HepG2 (cell line): ENCODE measurements at regions not wholly inside any gene's neighbourhood (a gene's known extent, or its start where the extent isn't known, plus 50 kb on each side); places are given as distances from the start of the nearest gene placed in this dataset.

Experiments
- ATAC-seq: fragments of 200-7000 bp; cut with Tn5 transposase; 3 replicates; pipeline ENCODE4 v1.9.1; 2020; ENCODE audit warnings: mild to moderate bottlenecking, moderate library complexity
- BruUV-seq: library from RNA; stranded (reverse); fragments of 400-500 nt; replicated peaks from 2 replicates; lab custom pipeline; 2021; lab: Mats Ljungman, UMichigan
- CTCF ChIA-PET: fragments of 300-600 bp; formaldehyde crosslinking; extraction: SDS; loops from one replicate; lab custom pipeline; 2021; ENCODE audit warnings: low total read pairs, inconsistent platforms, low intra/inter-chr PET ratio; lab: Yijun Ruan, JAX
- POLR2A ChIA-PET: fragments of 350-600 bp; sonication (Branson Sonifier 250); formaldehyde crosslinking; loops from one replicate; lab custom pipeline; 2020; ENCODE audit warnings: antibody characterized with exemption, inconsistent platforms; lab: Yijun Ruan, JAX
- DNase-seq: peaks from one replicate; pipeline ENCODE4 v3.0.0-alpha.2; 2015; ENCODE audit warnings: low spot score
- FAIRE-seq: peaks from 3 replicates; lab custom pipeline; 2011; peaks lifted over from hg19 to GRCh38; lab: Jason Lieb, UNC
- H2AFZ ChIP-seq: one replicate; pipeline ENCODE4 v1.6.1; 2011; ENCODE audit warnings: low read length, inconsistent platforms
- H3K27ac ChIP-seq: fragments of 300-600 bp; 3 replicates; pipeline ENCODE4 v1.8.0; 2011; ENCODE audit warnings: mixed run types, mild to moderate bottlenecking, mixed read lengths, low read length, inconsistent platforms; ENCODE audit not compliant: insufficient read depth; ENCODE audit errors: extremely low read length
- H3K27me3 ChIP-seq, 2 experiments: fragments of 200-600 bp in 1 of 2; 2 replicates in 1 of 2; 3 replicates in 1 of 2; pipeline versions ENCODE4 v1.6.0 to v1.8.0; 2011; ENCODE audit warnings: low read length in 2 of 2, mild to moderate bottlenecking in 2 of 2, moderate library complexity in 2 of 2, inconsistent platforms in 1 of 2; ENCODE audit not compliant: insufficient read depth in 2 of 2, control insufficient read depth in 1 of 2
- H3K36me3 ChIP-seq, 2 experiments: fragments of 200-600 bp in 1 of 2; replicated peaks in 1 of 2; 2 replicates in 1 of 2; 3 replicates in 1 of 2; pipeline versions ENCODE4 v1.5.1 to v1.8.0; 2011; ENCODE audit warnings: low read length in 2 of 2, inconsistent platforms in 1 of 2; ENCODE audit not compliant: insufficient read depth in 2 of 2, control insufficient read depth in 1 of 2
- H3K4me1 ChIP-seq: 2 replicates; pipeline ENCODE4 v1.5.1; 2012; ENCODE audit warnings: low read length, inconsistent platforms; ENCODE audit not compliant: insufficient read depth
- H3K4me2 ChIP-seq: 2 replicates; pipeline ENCODE4 v1.6.0; 2011; ENCODE audit warnings: low read depth, low read length, inconsistent platforms
- H3K4me3 ChIP-seq, 3 experiments: fragments of 200-600 bp in 1 of 3; sonication (generic), shearing (Covaris generic) in 1 of 3; replicated peaks in 1 of 3; 2 replicates each; pipeline ENCODE4 v1.5.1; 2011 to 2016; ENCODE audit warnings: low read length in 3 of 3, inconsistent platforms in 2 of 3, low read depth in 2 of 3, mild to moderate bottlenecking in 2 of 3, control low read depth in 1 of 3, mixed read lengths in 1 of 3; ENCODE audit not compliant: insufficient read depth in 1 of 3
- H3K79me2 ChIP-seq: one replicate; pipeline ENCODE4 v1.6.1; 2011; ENCODE audit warnings: low read length, inconsistent platforms; ENCODE audit not compliant: insufficient read depth
- H3K9ac ChIP-seq: 2 replicates; pipeline ENCODE4 v1.6.0; 2011; ENCODE audit warnings: mild to moderate bottlenecking, low read depth, low read length, inconsistent platforms; ENCODE audit not compliant: insufficient read depth
- H3K9me3 ChIP-seq: 2 replicates; pipeline ENCODE4 v1.5.1; 2012; ENCODE audit warnings: mild to moderate bottlenecking, low read length
- H4K20me1 ChIP-seq: 2 replicates; pipeline ENCODE4 v1.6.0; 2011; ENCODE audit warnings: inconsistent platforms, mild to moderate bottlenecking, low read length, moderate library complexity; ENCODE audit not compliant: insufficient read depth
- ARNT ChIP-seq: fragments of 450-650 bp; IDR thresholded peaks from 2 replicates; pipeline ENCODE4 v1.6.1; 2017
- CCDC6 ChIP-seq: sonication (generic); formaldehyde crosslinking; IDR thresholded peaks from 2 replicates; pipeline ENCODE4 v1.8.1; 2022; ENCODE audit warnings: mild to moderate bottlenecking, missing genetic modification reagents, moderate library complexity
- MATR3 ChIP-seq: sonication (generic); formaldehyde crosslinking; IDR thresholded peaks from 2 replicates; pipeline ENCODE4 v1.4.0; 2020; ENCODE audit warnings: missing genetic modification reagents
- MBD4 ChIP-seq: IDR thresholded peaks from 2 replicates; pipeline ENCODE4 v1.6.1; 2012; ENCODE audit warnings: low read length, inconsistent platforms, borderline replicate concordance
- MEF2D ChIP-seq: sonication (generic); formaldehyde crosslinking; IDR thresholded peaks from 2 replicates; pipeline ENCODE4 v1.5.1; 2020; ENCODE audit warnings: mild to moderate bottlenecking, missing genetic modification reagents
- NCOA1 ChIP-seq: sonication (generic); formaldehyde crosslinking; IDR thresholded peaks from 2 replicates; pipeline ENCODE4 v1.9.0; 2021; ENCODE audit warnings: missing genetic modification reagents
- NFYC ChIP-seq: IDR thresholded peaks from 2 replicates; pipeline ENCODE4 v1.6.1; 2016; ENCODE audit warnings: missing genetic modification reagents, missing compliant biosample characterization
- NONO ChIP-seq, 2 experiments: fragments of 450-650 bp in 1 of 2; sonication (generic) in 1 of 2; formaldehyde crosslinking in 1 of 2; IDR thresholded peaks in 1 of 2; conservative IDR thresholded peaks in 1 of 2; 2 replicates each; pipeline versions ENCODE4 v1.6.1 to v1.8.0; 2017 to 2022; ENCODE audit warnings: mild to moderate bottlenecking in 1 of 2, missing genetic modification reagents in 1 of 2, moderate library complexity in 1 of 2
- NRL ChIP-seq: sonication (generic); formaldehyde crosslinking; IDR thresholded peaks from 2 replicates; pipeline ENCODE4 v1.5.0; 2020; ENCODE audit warnings: missing genetic modification reagents, mild to moderate bottlenecking, moderate library complexity, borderline replicate concordance
- RCOR2 ChIP-seq: IDR thresholded peaks from 2 replicates; pipeline ENCODE4 v1.6.1; 2016; ENCODE audit warnings: missing biosample characterization, missing genetic modification reagents
- SRSF4 ChIP-seq: fragments of 200-400 bp; formaldehyde crosslinking; IDR thresholded peaks from one replicate; pipeline ENCODE4 v1.6.1; 2018; ENCODE audit warnings: mild to moderate bottlenecking, low read depth, low read length, moderate library complexity; ENCODE audit not compliant: poor library complexity, severe bottlenecking
- TEAD2 ChIP-seq: sonication (generic); formaldehyde crosslinking; IDR thresholded peaks from 2 replicates; pipeline ENCODE4 v1.9.0; 2021; ENCODE audit warnings: missing genetic modification reagents
- XBP1 ChIP-seq: sonication (generic); formaldehyde crosslinking; IDR thresholded peaks from 2 replicates; pipeline ENCODE4 v1.5.0; 2020; ENCODE audit warnings: missing genetic modification reagents
- ZMYM4 ChIP-seq: sonication (generic); formaldehyde crosslinking; IDR thresholded peaks from 2 replicates; pipeline ENCODE4 v1.8.1; 2023; ENCODE audit warnings: mild to moderate bottlenecking, missing genetic modification reagents
- ZNF20 ChIP-seq: sonication (generic); formaldehyde crosslinking; IDR thresholded peaks from 2 replicates; pipeline ENCODE4 v1.4.0; 2020; ENCODE audit warnings: mild to moderate bottlenecking, moderate library complexity, missing genetic modification reagents
- ZNF614 ChIP-seq: IDR thresholded peaks from 2 replicates; pipeline ENCODE4 v1.6.1; 2018; ENCODE audit warnings: missing biosample characterization, missing genetic modification reagents, inconsistent platforms, borderline replicate concordance
- WGBS: methylation state at CpG from one replicate; pipeline ENCODE4 v1.1.6; 2017; ENCODE audit warnings: low lambda C conversion rate; 5-methylcytosine and 5-hydroxymethylcytosine counted together
- in situ Hi-C: cut with HindIII; loops from 2 replicates; pipeline ENCODE4 v1.10.0; 2017; ENCODE audit warnings: low pct_unique_long_range_greater_than_20kb; ENCODE audit not compliant: extremely low pct_ligation_motif_present
- intact Hi-C: fragments of 100-400 bp; cut with micrococcal nuclease; formaldehyde crosslinking; loops from one replicate; pipeline ENCODE4 v1.10.0; 2022; ENCODE audit not compliant: unreplicated experiment
- TF ChIP-seq, protein P1 (sequence below): sonication (generic); formaldehyde crosslinking; IDR thresholded peaks from 2 replicates; pipeline ENCODE4 v1.4.0; 2020; ENCODE audit warnings: missing genetic modification reagents
- TF ChIP-seq, protein P2 (sequence below): fragments of 450-650 bp; IDR thresholded peaks from 2 replicates; pipeline ENCODE4 v1.6.1; 2016
- TF ChIP-seq, protein P3 (sequence below): sonication (generic); formaldehyde crosslinking; IDR thresholded peaks from 2 replicates; pipeline ENCODE4 v1.8.0; 2022; ENCODE audit warnings: mild to moderate bottlenecking, missing genetic modification reagents

DNA sequence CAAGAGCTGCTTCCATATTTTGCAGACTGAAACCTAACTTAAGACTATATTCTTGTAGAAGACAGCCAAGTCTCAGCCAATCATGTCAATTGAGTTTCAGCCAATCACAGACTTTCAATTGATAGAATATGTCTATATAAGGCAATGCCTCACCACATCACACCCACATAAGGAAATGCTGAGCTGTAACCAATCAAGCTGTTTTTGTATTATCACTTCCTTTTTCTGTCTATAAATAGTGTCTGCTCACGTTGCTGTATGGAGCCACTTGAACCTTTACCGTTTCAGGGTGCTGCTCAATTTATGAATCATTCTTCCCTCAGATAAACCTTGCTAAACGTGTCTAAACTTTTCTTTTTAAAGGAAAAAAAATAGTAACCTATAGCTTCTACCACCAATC is 1554.4 kb upstream of the LRRTM1 start:
- Histone ChIP-seq H3K36me3 (no peaks in the 10 kb centered on the region), H3K27me3 (no peaks in the 10 kb centered on the region), H3K4me2 (no peak overlapping the region), H3K27ac (no peak overlapping the region), H4K20me1 (no peaks in the 10 kb centered on the region), H3K9ac (no peak overlapping the region), H3K9me3 (peaks cover 61% of the 10 kb centered on the region), H3K4me1 (no peaks in the 10 kb centered on the region), H3K79me2 (no peaks in the 10 kb centered on the region), H3K4me3 (no peak overlapping the region), H2AFZ (no peak overlapping the region)
- FAIRE-seq (no peak), ATAC-seq (no peak), DNase-seq (no peak)
- CTCF ChIA-PET = no interaction called here
- BruUV-seq = no TSS peak
- TF ChIP-seq, protein P1, sequence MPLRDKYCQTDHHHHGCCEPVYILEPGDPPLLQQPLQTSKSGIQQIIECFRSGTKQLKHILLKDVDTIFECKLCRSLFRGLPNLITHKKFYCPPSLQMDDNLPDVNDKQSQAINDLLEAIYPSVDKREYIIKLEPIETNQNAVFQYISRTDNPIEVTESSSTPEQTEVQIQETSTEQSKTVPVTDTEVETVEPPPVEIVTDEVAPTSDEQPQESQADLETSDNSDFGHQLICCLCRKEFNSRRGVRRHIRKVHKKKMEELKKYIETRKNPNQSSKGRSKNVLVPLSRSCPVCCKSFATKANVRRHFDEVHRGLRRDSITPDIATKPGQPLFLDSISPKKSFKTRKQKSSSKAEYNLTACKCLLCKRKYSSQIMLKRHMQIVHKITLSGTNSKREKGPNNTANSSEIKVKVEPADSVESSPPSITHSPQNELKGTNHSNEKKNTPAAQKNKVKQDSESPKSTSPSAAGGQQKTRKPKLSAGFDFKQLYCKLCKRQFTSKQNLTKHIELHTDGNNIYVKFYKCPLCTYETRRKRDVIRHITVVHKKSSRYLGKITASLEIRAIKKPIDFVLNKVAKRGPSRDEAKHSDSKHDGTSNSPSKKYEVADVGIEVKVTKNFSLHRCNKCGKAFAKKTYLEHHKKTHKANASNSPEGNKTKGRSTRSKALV (CRISPR knock-in tag) = no peak
- TF ChIP-seq, protein P2, sequence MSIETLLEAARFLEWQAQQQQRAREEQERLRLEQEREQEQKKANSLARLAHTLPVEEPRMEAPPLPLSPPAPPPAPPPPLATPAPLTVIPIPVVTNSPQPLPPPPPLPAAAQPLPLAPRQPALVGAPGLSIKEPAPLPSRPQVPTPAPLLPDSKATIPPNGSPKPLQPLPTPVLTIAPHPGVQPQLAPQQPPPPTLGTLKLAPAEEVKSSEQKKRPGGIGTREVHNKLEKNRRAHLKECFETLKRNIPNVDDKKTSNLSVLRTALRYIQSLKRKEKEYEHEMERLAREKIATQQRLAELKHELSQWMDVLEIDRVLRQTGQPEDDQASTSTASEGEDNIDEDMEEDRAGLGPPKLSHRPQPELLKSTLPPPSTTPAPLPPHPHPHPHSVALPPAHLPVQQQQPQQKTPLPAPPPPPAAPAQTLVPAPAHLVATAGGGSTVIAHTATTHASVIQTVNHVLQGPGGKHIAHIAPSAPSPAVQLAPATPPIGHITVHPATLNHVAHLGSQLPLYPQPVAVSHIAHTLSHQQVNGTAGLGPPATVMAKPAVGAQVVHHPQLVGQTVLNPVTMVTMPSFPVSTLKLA = no peak
- TF ChIP-seq XBP1 = no peak
- TF ChIP-seq ZNF614 = no peak
- TF ChIP-seq, protein P3, sequence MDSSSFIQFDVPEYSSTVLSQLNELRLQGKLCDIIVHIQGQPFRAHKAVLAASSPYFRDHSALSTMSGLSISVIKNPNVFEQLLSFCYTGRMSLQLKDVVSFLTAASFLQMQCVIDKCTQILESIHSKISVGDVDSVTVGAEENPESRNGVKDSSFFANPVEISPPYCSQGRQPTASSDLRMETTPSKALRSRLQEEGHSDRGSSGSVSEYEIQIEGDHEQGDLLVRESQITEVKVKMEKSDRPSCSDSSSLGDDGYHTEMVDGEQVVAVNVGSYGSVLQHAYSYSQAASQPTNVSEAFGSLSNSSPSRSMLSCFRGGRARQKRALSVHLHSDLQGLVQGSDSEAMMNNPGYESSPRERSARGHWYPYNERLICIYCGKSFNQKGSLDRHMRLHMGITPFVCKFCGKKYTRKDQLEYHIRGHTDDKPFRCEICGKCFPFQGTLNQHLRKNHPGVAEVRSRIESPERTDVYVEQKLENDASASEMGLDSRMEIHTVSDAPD (CRISPR knock-in tag) = no peak
- no peak for TF ChIP-seq CCDC6 (CRISPR knock-in tag)
- TF ChIP-seq ZNF20 (CRISPR knock-in tag) = no peak
- no peak for TF ChIP-seq ARNT
- TF ChIP-seq MEF2D (CRISPR knock-in tag) = no peak
- TF ChIP-seq MATR3 (CRISPR knock-in tag) = no peak
- TF ChIP-seq NCOA1 (CRISPR knock-in tag) = no peak
- TF ChIP-seq MBD4 = no peak
- TF ChIP-seq RCOR2 (CRISPR knock-in tag) = no peak
- no peak for TF ChIP-seq NONO (IDR thresholded peaks at IDR 0.05)
- no peak for TF ChIP-seq NONO (CRISPR knock-in tag; conservative IDR thresholded peaks at IDR 0.05)
- no peak for TF ChIP-seq NFYC (CRISPR knock-in tag)
- no peak for TF ChIP-seq TEAD2 (CRISPR knock-in tag)
- TF ChIP-seq SRSF4 = no peak
- no peak for TF ChIP-seq ZMYM4 (CRISPR knock-in tag)
- no peak for TF ChIP-seq NRL (CRISPR knock-in tag)
- WGBS = 7% methylated on average over 3 of the region's 3 CpGs
- intact Hi-C loops (no loop called here), in situ Hi-C loops (no loop called here)
- POLR2A ChIA-PET = no interaction called here
